ENCODE measurements at regions not wholly inside any gene's neighbourhood (a gene's known extent, or its start where the extent isn't known, plus 50 kb on each side); places are given as distances from the start of the nearest gene placed in this dataset.

GRCh38 chr7:136601772-136602171, 266.7 kb upstream of the CHRM2 start:
- TF ChIP-seq EZH2 (IDR thresholded peaks at IDR 0.05; ENCODE audit: insufficient read depth, poor library complexity, severe bottlenecking), result no peak
- TF ChIP-seq EZH2phosphoT487 (IDR thresholded peaks at IDR 0.05; ENCODE audit: insufficient read depth, low read depth), result no peak

All from GM23248 (cell line).